OCI-LY3 (cell line): ENCODE measurements at regions not wholly inside any gene's neighbourhood (a gene's known extent, or its start where the extent isn't known, plus 50 kb on each side); places are given as distances from the start of the nearest gene placed in this dataset.

Source experiments
- EZH2phosphoT487 ChIP-seq: fragments of 200-600 bp; shearing (Covaris generic); IDR thresholded peaks from 2 replicates; pipeline ENCODE4 v1.6.1; 2018; ENCODE audit warnings: antibody characterized with exemption, mixed run types, low read depth
- TF ChIP-seq, protein P1 (sequence below): fragments of 200-600, 300-600 bp; sonication (generic); IDR thresholded peaks from 2 replicates; pipeline ENCODE4 v1.5.1; 2014; ENCODE audit warnings: antibody characterized with exemption, low read length, low read depth

DNA sequence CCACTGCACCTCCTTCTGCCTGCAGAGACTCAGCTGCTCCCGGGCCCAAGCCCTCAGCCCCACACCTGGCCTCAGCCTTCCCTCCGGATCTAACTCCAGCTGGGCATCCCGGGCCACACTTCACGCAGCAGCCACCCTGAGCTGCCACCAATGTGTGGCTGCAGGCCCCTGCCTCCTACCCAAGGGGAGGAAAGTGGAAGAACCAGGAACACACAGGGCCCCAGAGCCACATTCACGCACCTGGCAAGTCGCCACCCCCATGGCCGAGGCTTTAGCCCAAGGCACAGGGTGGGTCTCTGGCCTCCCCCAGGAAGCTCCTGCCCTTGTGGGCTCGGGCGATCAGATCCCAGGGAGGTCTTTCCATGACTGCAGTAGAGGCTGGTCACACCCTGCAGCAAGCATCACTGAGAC is 345.6 kb downstream of the CTTN start:
- TF ChIP-seq, protein P1, sequence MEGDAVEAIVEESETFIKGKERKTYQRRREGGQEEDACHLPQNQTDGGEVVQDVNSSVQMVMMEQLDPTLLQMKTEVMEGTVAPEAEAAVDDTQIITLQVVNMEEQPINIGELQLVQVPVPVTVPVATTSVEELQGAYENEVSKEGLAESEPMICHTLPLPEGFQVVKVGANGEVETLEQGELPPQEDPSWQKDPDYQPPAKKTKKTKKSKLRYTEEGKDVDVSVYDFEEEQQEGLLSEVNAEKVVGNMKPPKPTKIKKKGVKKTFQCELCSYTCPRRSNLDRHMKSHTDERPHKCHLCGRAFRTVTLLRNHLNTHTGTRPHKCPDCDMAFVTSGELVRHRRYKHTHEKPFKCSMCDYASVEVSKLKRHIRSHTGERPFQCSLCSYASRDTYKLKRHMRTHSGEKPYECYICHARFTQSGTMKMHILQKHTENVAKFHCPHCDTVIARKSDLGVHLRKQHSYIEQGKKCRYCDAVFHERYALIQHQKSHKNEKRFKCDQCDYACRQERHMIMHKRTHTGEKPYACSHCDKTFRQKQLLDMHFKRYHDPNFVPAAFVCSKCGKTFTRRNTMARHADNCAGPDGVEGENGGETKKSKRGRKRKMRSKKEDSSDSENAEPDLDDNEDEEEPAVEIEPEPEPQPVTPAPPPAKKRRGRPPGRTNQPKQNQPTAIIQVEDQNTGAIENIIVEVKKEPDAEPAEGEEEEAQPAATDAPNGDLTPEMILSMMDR: no peak
- TF ChIP-seq EZH2phosphoT487: no peak
